Panc1 (cell line): ENCODE measurements at regions not wholly inside any gene's neighbourhood (a gene's known extent, or its start where the extent isn't known, plus 50 kb on each side); places are given as distances from the start of the nearest gene placed in this dataset.

Experiments
- ATAC-seq: fragments of 200-7000 bp; cut with Tn5 transposase; 2 replicates; pipeline ENCODE4 v1.9.1; 2020; ENCODE audit warnings: mild to moderate bottlenecking, moderate library complexity
- BruUV-seq: library from RNA; stranded (reverse); fragments of 400-500 nt; replicated peaks from 2 replicates; lab custom pipeline; 2021; lab: Mats Ljungman, UMichigan
- CTCF ChIA-PET: fragments of 300-600 bp; sonication (Branson Sonifier 250); formaldehyde crosslinking; loops from one replicate; lab custom pipeline; 2022; ENCODE audit warnings: antibody characterized with exemption; lab: Charles Lee
- POLR2A ChIA-PET: fragments of 300-600 bp; sonication (Branson Sonifier 250); formaldehyde crosslinking; loops from one replicate; lab custom pipeline; 2022; ENCODE audit warnings: antibody characterized with exemption; lab: Charles Lee
- DNase-seq: peaks from one replicate; pipeline ENCODE4 v3.0.0-alpha.2; 2010; ENCODE audit warnings: low read depth, low spot score
- H3K27ac ChIP-seq: 2 replicates; pipeline ENCODE4 v1.5.1; 2011; ENCODE audit warnings: mild to moderate bottlenecking, low read length, inconsistent platforms
- H3K27me3 ChIP-seq: fragments of 200-500 bp; sonication (Bioruptor generic); 2 replicates; pipeline ENCODE4 v1.6.0; 2014; ENCODE audit warnings: low read length, inconsistent platforms; ENCODE audit not compliant: control insufficient read depth, insufficient read depth
- H3K36me3 ChIP-seq: fragments of 200-500 bp; sonication (Bioruptor generic); 2 replicates; pipeline ENCODE4 v1.5.1; 2014; ENCODE audit warnings: inconsistent platforms, mild to moderate bottlenecking, low read length, moderate library complexity; ENCODE audit not compliant: control insufficient read depth, insufficient read depth
- H3K4me1 ChIP-seq: 2 replicates; pipeline ENCODE4 v1.5.1; 2011; ENCODE audit warnings: inconsistent platforms, mild to moderate bottlenecking, low read length, moderate library complexity; ENCODE audit not compliant: control insufficient read depth, insufficient read depth
- H3K4me3 ChIP-seq, 2 experiments: 2 replicates each; pipeline ENCODE4 v1.5.1; 2011 to 2012; ENCODE audit warnings: low read depth in 2 of 2, low read length in 2 of 2, mild to moderate bottlenecking in 2 of 2, inconsistent platforms in 1 of 2, moderate library complexity in 1 of 2
- H3K9me3 ChIP-seq: fragments of 200-500 bp; sonication (Bioruptor generic); 2 replicates; pipeline ENCODE4 v1.5.1; 2014; ENCODE audit warnings: low read depth, mild to moderate bottlenecking, inconsistent platforms, low read length, moderate library complexity; ENCODE audit not compliant: control insufficient read depth, insufficient read depth
- POLR2AphosphoS5 ChIP-seq: IDR thresholded peaks from 2 replicates; pipeline ENCODE4 v1.6.1; 2012; ENCODE audit warnings: mild to moderate bottlenecking, low read depth, low read length, moderate library complexity
- REST ChIP-seq, 2 experiments: IDR thresholded peaks; 2 replicates each; pipeline ENCODE4 v1.6.1; 2011 to 2012; ENCODE audit warnings: low read depth in 2 of 2, control low read depth in 1 of 2, low read length in 1 of 2, mild to moderate bottlenecking in 1 of 2, moderate library complexity in 1 of 2; ENCODE audit not compliant: insufficient read depth in 1 of 2
- SIN3A ChIP-seq: IDR thresholded peaks from 2 replicates; pipeline ENCODE4 v1.6.1; 2012; ENCODE audit warnings: low read depth, mild to moderate bottlenecking, low read length, moderate library complexity, borderline replicate concordance; ENCODE audit not compliant: insufficient read depth
- TCF7L2 ChIP-seq: IDR thresholded peaks from 2 replicates; pipeline ENCODE4 v1.6.1; 2011; ENCODE audit warnings: mild to moderate bottlenecking, low read depth, low read length, inconsistent platforms
- in situ Hi-C: cut with HindIII; loops from 2 replicates; pipeline ENCODE4 v1.10.0; 2016; ENCODE audit warnings: low sequenced_read_pairs, low pct_unique_long_range_greater_than_20kb
- intact Hi-C: fragments of 100-400 bp; cut with micrococcal nuclease; formaldehyde crosslinking; loops from one replicate; pipeline ENCODE4 v1.10.0; 2022; ENCODE audit not compliant: unreplicated experiment
- TF ChIP-seq, protein P1 (sequence below): fragments of 450-650 bp; IDR thresholded peaks from 2 replicates; pipeline ENCODE4 v1.5.1; 2017; ENCODE audit warnings: mild to moderate bottlenecking

DNA sequence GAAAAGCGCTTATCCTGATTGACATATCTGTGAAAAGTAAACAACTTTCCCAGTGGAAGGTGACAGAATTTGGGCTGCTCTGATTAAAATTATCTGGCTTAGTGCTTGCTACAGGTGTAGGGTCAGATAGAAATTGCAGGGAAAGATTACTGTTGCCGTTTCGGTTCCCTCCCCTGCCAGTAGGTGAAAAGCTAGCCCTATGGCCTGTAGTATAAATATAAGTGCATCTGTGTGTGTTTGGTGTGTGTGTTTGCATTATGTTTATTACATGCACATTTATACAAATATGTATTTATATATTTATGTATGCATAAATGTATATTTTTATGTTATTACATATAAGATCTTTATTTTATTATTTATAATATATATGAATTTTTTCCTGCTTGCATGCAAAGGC, 72.3 kb upstream of the VOPP1 start:
- in situ Hi-C loops, result loop anchor here (5.0 kb wide), 1 partner anchor 72 kb away; the partner anchor contains the start of gene VOPP1
- H3K4me3 ChIP-seq, result no peak overlapping the region
- intact Hi-C loops, result loop anchor here (5.0 to 10.0 kb wide), 2 partner anchors 318 to 430 kb away; partner anchors contain the start of gene NIPSNAP2
- ChIA-PET POLR2A (no interaction called here), CTCF (no interaction called here)
- no peak for DNase-seq
- ATAC-seq, result no peak
- H3K4me1 ChIP-seq, result no peaks in the 10 kb centered on the region
- no peaks in the 10 kb centered on the region for H3K9me3 ChIP-seq
- no TSS peak for BruUV-seq
- H3K27me3 ChIP-seq, result no peaks in the 10 kb centered on the region; the same call in 1 of the 2 replicates
- no peaks in the 10 kb centered on the region for H3K36me3 ChIP-seq
- TF ChIP-seq REST (IDR thresholded peaks at IDR 0.05; ENCODE audit: insufficient read depth in 1 of 2, low read depth in 2 of 2, low read length in 1 of 2), result no peak
- TF ChIP-seq POLR2AphosphoS5, result no peak
- TF ChIP-seq TCF7L2, result no peak
- TF ChIP-seq, protein P1, sequence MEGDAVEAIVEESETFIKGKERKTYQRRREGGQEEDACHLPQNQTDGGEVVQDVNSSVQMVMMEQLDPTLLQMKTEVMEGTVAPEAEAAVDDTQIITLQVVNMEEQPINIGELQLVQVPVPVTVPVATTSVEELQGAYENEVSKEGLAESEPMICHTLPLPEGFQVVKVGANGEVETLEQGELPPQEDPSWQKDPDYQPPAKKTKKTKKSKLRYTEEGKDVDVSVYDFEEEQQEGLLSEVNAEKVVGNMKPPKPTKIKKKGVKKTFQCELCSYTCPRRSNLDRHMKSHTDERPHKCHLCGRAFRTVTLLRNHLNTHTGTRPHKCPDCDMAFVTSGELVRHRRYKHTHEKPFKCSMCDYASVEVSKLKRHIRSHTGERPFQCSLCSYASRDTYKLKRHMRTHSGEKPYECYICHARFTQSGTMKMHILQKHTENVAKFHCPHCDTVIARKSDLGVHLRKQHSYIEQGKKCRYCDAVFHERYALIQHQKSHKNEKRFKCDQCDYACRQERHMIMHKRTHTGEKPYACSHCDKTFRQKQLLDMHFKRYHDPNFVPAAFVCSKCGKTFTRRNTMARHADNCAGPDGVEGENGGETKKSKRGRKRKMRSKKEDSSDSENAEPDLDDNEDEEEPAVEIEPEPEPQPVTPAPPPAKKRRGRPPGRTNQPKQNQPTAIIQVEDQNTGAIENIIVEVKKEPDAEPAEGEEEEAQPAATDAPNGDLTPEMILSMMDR, result no peak
- TF ChIP-seq SIN3A, result no peak
- no peak overlapping the region for H3K27ac ChIP-seq

- intact Hi-C loops, result loop anchor here (5.0 to 10.0 kb wide), 2 partner anchors 320 to 433 kb away; partner anchors contain the start of gene NIPSNAP2
Observed at GRCh38 chr7:55642266-55642665, 70.0 kb upstream of the VOPP1 start.

More at GRCh38 chr7:55642266-55642665, 70.0 kb upstream of the VOPP1 start:
- BruUV-seq, result no TSS peak
- Histone ChIP-seq H3K4me3 (no peak overlapping the region), H3K36me3 (no peaks in the 10 kb centered on the region), H3K27me3 (no peaks in the 10 kb centered on the region; the same call in 1 of the 2 replicates), H3K27ac (no peak overlapping the region), H3K4me1 (no peaks in the 10 kb centered on the region), H3K9me3 (no peaks in the 10 kb centered on the region)
- CTCF ChIA-PET, result interaction anchor here (0.6 kb wide), 1 partner anchor 321 kb away, joined by 5 read pairs; no protein-coding TSS in a partner anchor
- POLR2A ChIA-PET, result no interaction called here
- ATAC-seq (no peak), DNase-seq (no peak)
- TF ChIP-seq SIN3A, result no peak
- TF ChIP-seq TCF7L2, result no peak
- TF ChIP-seq, protein P1, result no peak
- TF ChIP-seq REST (IDR thresholded peaks at IDR 0.05; ENCODE audit: insufficient read depth in 1 of 2, low read depth in 2 of 2, low read length in 1 of 2), result no peak
- TF ChIP-seq POLR2AphosphoS5, result no peak
- in situ Hi-C loops, result loop anchor here (5.0 kb wide), 1 partner anchor 70 kb away; the partner anchor contains the start of gene VOPP1
